Activated T-helper 2 cell treated with anti-CD3 and anti-CD28 coated beads, Interferon-gamma antibody, Interleukin-2, Interleukin-4, amounts not matched to agents 10 μg/mL and 5 μg/mL and 100 μg/mL, durations not matched to agents 14 hours and 24 hours and 36 hours (primary cell): ENCODE measurements at regions not wholly inside any gene's neighbourhood (a gene's known extent, or its start where the extent isn't known, plus 50 kb on each side); places are given as distances from the start of the nearest gene placed in this dataset.

Experiments
- DNase-seq: peaks from one replicate; pipeline ENCODE4 v3.0.0; 2021; ENCODE audit warnings: low spot score
- H3K27ac Mint-ChIP-seq: one replicate; pipeline ENCODE4 v1.8.0; 2021; ENCODE audit warnings: mixed read lengths
- H3K27me3 Mint-ChIP-seq: one replicate; pipeline ENCODE4 v1.8.0; 2021; ENCODE audit warnings: low read depth, mixed read lengths
- H3K36me3 Mint-ChIP-seq: one replicate; pipeline ENCODE4 v1.8.0; 2021; ENCODE audit warnings: low read depth, mixed read lengths
- H3K4me1 Mint-ChIP-seq: one replicate; pipeline ENCODE4 v1.8.0; 2021; ENCODE audit warnings: low read depth, mixed read lengths
- H3K4me3 Mint-ChIP-seq: one replicate; pipeline ENCODE4 v1.8.0; 2021; ENCODE audit warnings: low read depth, mild to moderate bottlenecking, moderate library complexity, mixed read lengths
- H3K9me3 Mint-ChIP-seq: one replicate; pipeline ENCODE4 v1.8.0; 2021; ENCODE audit warnings: mixed read lengths
- intact Hi-C: fragments of 100-400 bp; cut with micrococcal nuclease; formaldehyde crosslinking; loops from one replicate; pipeline ENCODE4 v1.15.1; 2023

DNA sequence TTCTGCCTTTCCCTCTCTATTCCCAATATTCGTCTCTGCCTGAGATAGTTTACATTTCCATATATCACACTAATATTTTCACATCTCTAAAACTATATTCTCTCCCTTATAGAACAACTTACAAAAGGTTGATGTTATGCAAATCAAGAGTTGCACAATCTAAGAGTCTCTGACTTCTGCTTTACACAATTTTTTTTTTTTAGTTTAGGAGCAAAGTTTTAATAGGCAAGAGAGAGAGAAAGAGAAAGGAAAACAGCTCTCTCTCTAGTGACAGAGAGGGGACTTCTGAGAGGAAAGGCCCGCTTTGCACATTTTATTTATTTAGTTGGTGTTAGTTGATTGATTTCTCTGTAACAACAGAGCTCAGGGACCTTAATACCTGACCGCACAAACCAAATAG, 380.2 kb downstream of the TXNL1 start:
- Mint-ChIP-seq H3K27me3 (no peaks in the 10 kb centered on the region), H3K9me3 (peaks cover 3% of the 10 kb centered on the region), H3K27ac (no peak overlapping the region), H3K4me1 (peaks cover 3% of the 10 kb centered on the region), H3K4me3 (no peak overlapping the region), H3K36me3 (no peaks in the 10 kb centered on the region)
- no peak for DNase-seq
- intact Hi-C loops: no loop called here

DNA sequence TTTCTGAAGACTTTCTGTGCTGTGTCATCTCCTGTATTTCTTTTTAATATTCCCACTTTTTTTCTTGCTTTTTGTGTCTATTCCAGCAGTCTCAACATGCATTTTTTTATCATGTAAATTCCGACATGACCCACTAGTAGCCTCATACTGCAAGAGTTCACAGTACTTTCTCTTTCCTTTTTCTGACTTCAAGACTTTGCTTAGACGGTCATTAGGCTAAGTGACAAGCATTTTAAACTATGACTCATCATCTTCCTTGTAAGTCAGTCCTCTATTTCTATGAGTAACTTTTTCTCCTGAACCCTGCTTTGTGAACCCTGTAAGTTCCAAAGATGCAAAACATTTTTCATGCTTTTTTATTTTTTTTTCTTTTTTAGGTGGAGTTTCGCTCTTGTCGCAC, 381.2 kb downstream of the TXNL1 start:
- no peaks in the 10 kb centered on the region for H3K27me3 Mint-ChIP-seq
- intact Hi-C loops: no loop called here
- peaks cover 3% of the 10 kb centered on the region for H3K9me3 Mint-ChIP-seq
- H3K4me1 Mint-ChIP-seq: peaks cover 3% of the 10 kb centered on the region
- no peaks in the 10 kb centered on the region for H3K36me3 Mint-ChIP-seq
- no peak overlapping the region for H3K27ac Mint-ChIP-seq
- H3K4me3 Mint-ChIP-seq: no peak overlapping the region
- DNase-seq: no peak

DNA sequence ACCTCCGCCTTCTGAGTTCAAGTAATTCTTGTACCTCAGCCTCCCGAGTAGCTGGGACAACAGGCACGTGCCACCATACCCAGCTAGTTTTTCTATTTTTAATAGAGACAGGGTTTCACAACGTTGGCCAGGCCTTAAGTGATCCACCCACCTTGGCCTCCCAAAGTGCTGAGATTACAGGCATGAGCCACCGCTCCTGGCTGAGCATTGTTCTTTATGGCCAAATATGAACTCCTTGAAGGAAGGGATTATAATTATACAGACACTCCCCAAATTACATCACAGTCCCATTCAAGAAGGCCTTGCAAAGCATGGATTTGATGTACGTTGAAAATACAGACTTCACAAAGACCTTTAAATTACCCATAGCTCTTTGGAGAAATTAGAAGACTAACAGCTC, 381.7 kb downstream of the TXNL1 start:
- no peak for DNase-seq
- intact Hi-C loops: no loop called here
- no peaks in the 10 kb centered on the region for H3K27me3 Mint-ChIP-seq
- no peaks in the 10 kb centered on the region for H3K36me3 Mint-ChIP-seq
- H3K4me1 Mint-ChIP-seq: peaks cover 3% of the 10 kb centered on the region
- H3K9me3 Mint-ChIP-seq: peaks cover 3% of the 10 kb centered on the region
- H3K27ac Mint-ChIP-seq: no peak overlapping the region
- H3K4me3 Mint-ChIP-seq: no peak overlapping the region

DNA sequence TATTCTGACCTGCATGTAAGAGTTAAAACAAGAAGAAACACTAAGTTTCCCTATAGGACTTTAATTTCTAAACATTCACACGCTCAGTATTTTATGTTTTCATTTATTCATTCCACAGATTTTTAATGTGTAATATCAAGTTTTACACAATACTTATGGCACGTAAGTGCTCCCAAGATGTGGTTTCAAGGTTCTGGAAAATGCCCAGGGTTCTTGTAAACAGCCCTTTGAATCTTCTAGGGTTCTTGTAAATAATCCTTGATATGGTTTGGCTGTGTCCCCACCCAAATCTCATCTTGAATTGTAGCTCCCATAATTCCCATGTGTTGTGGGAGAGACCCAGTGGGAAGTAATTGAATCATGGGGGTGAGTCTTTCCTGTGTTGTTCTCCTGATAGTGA, 383.0 kb downstream of the TXNL1 start:
- H3K9me3 Mint-ChIP-seq: peaks cover 3% of the 10 kb centered on the region
- no peak overlapping the region for H3K27ac Mint-ChIP-seq
- intact Hi-C loops: no loop called here
- peaks cover 3% of the 10 kb centered on the region for H3K4me1 Mint-ChIP-seq
- no peaks in the 10 kb centered on the region for H3K36me3 Mint-ChIP-seq
- no peak for DNase-seq
- no peak overlapping the region for H3K4me3 Mint-ChIP-seq
- H3K27me3 Mint-ChIP-seq: peaks cover 2% of the 10 kb centered on the region

DNA sequence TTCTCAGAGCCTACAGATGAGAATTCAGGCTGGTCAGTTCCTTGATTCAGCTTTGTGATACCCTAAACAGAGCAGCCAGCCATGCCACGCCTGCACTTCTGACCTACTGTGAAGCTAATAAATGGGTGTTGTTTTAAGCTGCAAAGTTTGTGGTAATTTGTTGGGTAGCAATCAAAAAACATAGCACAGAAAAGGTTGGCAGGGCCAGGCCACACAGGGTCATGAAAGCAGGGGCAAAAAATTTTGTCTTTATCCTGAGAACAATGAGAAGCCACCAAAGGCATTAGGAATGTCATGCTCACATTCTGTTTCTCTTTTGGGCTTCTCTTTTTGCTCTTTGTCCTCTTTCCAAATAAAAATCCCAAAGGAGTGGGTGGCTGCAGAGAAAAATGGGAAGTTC, 385.9 kb downstream of the TXNL1 start:
- Mint-ChIP-seq H3K4me3 (no peak overlapping the region), H3K9me3 (no peaks in the 10 kb centered on the region), H3K27me3 (peaks cover 2% of the 10 kb centered on the region), H3K27ac (no peak overlapping the region), H3K36me3 (no peaks in the 10 kb centered on the region), H3K4me1 (peaks cover 4% of the 10 kb centered on the region)
- intact Hi-C loops: no loop called here
- DNase-seq: no peak

DNA sequence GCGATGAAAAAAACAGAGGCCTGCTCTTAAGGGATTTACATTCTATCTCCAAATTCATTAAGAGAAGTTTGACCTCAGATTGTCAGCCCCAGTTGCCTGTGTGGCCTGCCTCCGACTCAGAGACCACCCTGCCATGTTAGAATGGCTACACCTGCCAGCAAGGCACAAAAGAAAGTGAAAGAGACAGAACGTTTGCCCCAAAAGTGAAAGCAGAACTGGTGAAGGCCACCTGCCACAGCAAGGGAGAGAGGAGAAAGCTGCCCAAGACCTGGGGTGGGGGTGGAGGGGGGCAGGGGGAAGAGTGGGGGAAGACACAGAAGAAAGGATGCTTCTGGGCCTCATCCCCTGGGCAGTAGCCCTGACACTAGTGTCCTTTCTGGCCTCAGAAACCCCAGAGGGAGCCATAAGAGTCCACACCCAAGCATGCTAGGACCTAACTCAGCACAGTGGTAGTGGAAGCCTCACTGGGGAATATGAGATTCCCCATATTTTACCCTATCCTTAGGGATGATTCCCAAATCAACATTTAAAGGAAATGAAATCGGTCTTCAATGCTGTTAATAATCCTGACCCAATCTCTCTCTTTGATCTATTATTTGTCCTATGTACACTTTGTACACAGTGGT, 389.7 kb downstream of the TXNL1 start:
- H3K27ac Mint-ChIP-seq: no peak overlapping the region
- H3K27me3 Mint-ChIP-seq: peaks cover 2% of the 10 kb centered on the region
- H3K36me3 Mint-ChIP-seq: no peaks in the 10 kb centered on the region
- peaks cover 2% of the 10 kb centered on the region for H3K4me1 Mint-ChIP-seq
- H3K9me3 Mint-ChIP-seq: no peaks in the 10 kb centered on the region
- intact Hi-C loops: no loop called here
- DNase-seq: no peak
- H3K4me3 Mint-ChIP-seq: no peak overlapping the region

DNA sequence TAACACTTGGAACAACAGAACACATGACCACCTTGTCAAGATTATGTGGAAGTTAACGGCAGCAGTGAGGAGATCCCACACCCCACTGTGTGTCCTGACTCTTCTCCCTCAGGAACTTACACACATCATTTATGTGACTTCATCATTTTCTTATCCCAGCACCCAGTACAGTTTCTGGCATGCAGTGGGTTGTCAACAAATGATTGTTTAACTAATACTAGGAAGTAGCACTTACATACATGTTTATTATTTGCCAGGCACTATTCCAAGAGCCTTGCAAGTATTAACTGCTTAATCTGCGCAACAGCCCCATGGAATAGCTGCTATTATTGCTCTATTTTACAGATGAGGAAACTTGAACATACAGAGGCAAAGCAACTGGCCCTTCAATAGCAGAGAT, 391.5 kb downstream of the TXNL1 start:
- no peak overlapping the region for H3K4me3 Mint-ChIP-seq
- intact Hi-C loops: no loop called here

DNA sequence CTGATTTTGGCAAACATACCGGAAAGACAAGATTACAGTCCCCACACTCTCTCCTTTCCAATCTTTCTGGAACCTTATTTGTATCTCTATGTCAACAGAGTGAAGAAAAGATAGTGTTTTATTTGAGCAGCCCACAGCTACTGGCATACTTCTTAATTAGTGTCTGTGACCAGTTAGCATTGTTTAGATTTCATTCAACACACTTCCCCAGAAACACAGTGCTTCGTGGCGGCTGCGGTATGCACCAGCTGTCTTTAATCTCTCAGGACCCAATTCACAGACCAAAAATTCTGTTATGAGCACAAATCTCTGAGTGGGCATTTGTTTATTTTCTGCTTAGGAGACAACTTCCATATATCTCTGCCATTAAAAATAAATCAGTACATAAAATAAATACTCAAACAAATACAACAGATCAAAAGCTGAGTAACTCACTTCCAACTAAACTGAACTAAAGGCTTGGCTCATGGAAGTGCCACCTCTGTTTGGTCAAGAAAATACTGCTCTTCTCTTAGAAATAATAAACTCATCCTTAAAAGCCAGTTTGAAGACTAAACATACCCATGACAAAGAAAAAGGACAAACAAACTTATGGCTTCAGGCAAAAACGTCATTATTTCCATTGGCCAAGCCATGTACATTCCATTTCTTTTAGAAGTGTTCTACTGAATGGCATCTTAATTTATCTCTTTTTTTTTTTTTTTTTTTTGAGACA, 392.4 kb downstream of the TXNL1 start:
- peaks cover 2% of the 10 kb centered on the region for H3K27me3 Mint-ChIP-seq
- intact Hi-C loops: no loop called here
- no peaks in the 10 kb centered on the region for H3K36me3 Mint-ChIP-seq
- peaks cover 2% of the 10 kb centered on the region for H3K4me1 Mint-ChIP-seq
- H3K4me3 Mint-ChIP-seq: no peak overlapping the region
- no peak for DNase-seq
- H3K27ac Mint-ChIP-seq: no peak overlapping the region
- H3K9me3 Mint-ChIP-seq: no peaks in the 10 kb centered on the region

More for the DNA sequence above, 391.5 kb downstream of the TXNL1 start:
- H3K9me3 Mint-ChIP-seq: no peaks in the 10 kb centered on the region
- H3K36me3 Mint-ChIP-seq: no peaks in the 10 kb centered on the region
- H3K4me1 Mint-ChIP-seq: peaks cover 2% of the 10 kb centered on the region
- H3K27me3 Mint-ChIP-seq: peaks cover 2% of the 10 kb centered on the region
- no peak for DNase-seq
- no peak overlapping the region for H3K27ac Mint-ChIP-seq

DNA sequence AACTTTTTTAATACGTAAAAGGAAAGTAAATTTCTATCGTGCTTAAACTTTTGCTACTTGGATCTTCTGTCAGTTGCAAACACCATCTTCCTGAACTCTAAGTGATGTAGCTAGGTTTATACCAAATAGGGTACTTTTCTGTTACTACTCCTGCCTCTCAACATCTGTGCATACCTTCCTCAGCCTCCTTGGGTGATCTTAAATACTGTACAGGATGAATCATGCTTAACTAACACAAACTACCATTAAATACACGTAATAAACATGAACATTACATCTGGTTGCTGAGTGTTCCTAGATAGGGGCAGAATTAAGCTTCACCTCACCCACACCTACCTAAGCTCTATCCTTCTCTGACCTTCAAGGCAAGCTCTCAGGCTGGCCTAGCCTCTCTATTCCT, 398.0 kb downstream of the TXNL1 start:
- no peak for DNase-seq
- H3K27me3 Mint-ChIP-seq: no peaks in the 10 kb centered on the region
- H3K4me3 Mint-ChIP-seq: no peak overlapping the region
- no peaks in the 10 kb centered on the region for H3K36me3 Mint-ChIP-seq
- no peak overlapping the region for H3K27ac Mint-ChIP-seq
- H3K4me1 Mint-ChIP-seq: no peaks in the 10 kb centered on the region
- peaks cover 5% of the 10 kb centered on the region for H3K9me3 Mint-ChIP-seq
- intact Hi-C loops: no loop called here

DNA sequence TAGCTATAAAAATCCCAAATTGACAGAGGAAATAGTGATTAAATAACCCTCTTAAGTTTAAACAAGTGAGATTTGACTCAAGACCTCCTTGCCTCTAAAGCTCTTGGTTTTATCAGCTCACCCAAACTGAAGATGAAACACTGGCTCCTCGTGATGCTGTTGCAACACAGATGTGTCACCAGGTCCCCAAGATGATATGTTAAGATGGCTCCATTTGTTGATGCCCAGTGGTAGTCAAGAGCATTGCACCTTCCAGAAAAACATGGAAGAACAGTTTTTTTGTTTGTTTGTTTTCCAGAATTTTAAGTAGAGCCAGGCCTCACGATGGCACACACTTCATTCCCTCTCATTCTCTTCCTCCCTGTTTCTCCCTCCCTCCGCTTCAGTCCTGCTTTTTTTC, 399.8 kb downstream of the TXNL1 start:
- DNase-seq: no peak
- H3K4me1 Mint-ChIP-seq: no peaks in the 10 kb centered on the region
- no peak overlapping the region for H3K27ac Mint-ChIP-seq
- H3K36me3 Mint-ChIP-seq: no peaks in the 10 kb centered on the region
- H3K9me3 Mint-ChIP-seq: peaks cover 5% of the 10 kb centered on the region
- H3K27me3 Mint-ChIP-seq: peaks cover 5% of the 10 kb centered on the region
- no peak overlapping the region for H3K4me3 Mint-ChIP-seq
- intact Hi-C loops: no loop called here

DNA sequence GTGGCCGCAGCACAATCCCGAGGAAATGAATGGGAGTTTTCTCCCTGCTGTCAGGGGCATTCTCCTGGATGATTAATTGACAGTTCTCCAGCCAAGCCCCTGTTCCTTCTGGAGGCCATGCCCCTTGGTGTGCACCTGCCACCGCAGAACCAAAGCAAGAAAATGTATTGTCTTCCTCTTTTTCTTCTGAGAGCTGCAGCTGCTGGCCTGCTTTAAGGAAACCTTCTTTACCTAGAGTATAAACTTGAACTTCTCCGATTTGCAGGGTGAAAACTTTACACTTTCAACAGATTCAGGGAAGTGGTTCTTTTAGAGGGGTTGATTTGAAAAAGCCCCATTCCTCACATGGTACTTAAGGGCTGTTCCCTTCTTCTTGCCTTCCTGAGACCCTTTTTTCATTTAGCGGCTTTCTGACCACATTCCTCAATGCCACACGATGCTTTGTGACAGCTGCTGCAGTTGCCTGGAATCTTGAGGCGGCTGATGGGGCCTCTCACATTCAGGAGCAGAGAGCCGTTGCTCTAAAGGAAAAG, 402.8 kb downstream of the TXNL1 start:
- H3K36me3 Mint-ChIP-seq: no peaks in the 10 kb centered on the region
- no peak overlapping the region for H3K27ac Mint-ChIP-seq
- H3K27me3 Mint-ChIP-seq: peaks cover 5% of the 10 kb centered on the region
- no peaks in the 10 kb centered on the region for H3K4me1 Mint-ChIP-seq
- peaks cover 11% of the 10 kb centered on the region for H3K9me3 Mint-ChIP-seq
- no peak for DNase-seq
- H3K4me3 Mint-ChIP-seq: no peak overlapping the region
- intact Hi-C loops: no loop called here

DNA sequence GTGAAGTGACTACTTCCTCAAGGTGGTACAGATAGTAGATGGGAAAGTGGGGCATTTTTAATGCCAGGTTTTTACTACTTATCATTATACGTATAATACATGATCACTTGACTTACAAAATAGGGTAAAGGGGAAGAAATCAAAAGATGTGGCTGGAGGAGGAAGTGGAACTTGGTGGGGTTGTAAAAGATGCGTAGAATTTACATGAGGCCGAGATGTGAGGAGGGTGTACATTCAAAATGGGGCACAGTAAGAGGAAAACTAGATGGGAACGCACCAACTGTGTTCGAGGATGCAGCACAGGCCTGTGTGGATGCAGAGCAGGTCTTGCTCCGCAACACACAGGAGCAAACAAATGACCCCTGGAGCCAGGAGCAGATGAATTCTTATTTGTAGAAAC, 403.3 kb downstream of the TXNL1 start:
- no peak for DNase-seq
- Mint-ChIP-seq H3K27me3 (peaks cover 5% of the 10 kb centered on the region), H3K4me1 (no peaks in the 10 kb centered on the region), H3K4me3 (no peak overlapping the region), H3K36me3 (no peaks in the 10 kb centered on the region), H3K27ac (no peak overlapping the region), H3K9me3 (peaks cover 8% of the 10 kb centered on the region)
- intact Hi-C loops: no loop called here

DNA sequence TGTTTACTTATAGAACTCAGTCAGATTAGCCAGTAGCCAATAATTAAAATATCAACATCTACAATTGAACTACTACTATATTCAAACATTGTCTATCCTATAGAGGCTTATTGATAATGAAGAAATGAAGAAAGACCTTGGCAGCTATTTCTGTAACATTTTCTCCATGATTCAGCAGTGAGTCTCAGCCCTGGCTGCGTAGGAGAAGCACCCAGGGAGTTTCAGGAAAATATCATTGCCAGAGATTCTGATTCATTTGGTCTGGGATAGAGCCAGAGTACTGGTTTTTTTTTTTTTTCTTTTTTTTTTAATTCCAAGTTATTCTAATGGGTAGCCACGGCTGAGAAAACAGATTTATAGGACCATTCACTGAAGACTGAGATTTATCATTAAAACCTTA, 404.8 kb downstream of the TXNL1 start:
- Mint-ChIP-seq H3K9me3 (peaks cover 8% of the 10 kb centered on the region), H3K36me3 (no peaks in the 10 kb centered on the region), H3K27me3 (peaks cover 5% of the 10 kb centered on the region), H3K4me1 (no peaks in the 10 kb centered on the region), H3K27ac (no peak overlapping the region), H3K4me3 (no peak overlapping the region)
- intact Hi-C loops: no loop called here
- no peak for DNase-seq
